Effector memory CD8-positive, alpha-beta T cell (primary cell): ENCODE measurements at regions not wholly inside any gene's neighbourhood (a gene's known extent, or its start where the extent isn't known, plus 50 kb on each side); places are given as distances from the start of the nearest gene placed in this dataset.

Source experiments
- ATAC-seq: fragments of 150-1000 bp; cut with Tn5 transposase; replicated peaks from 2 replicates; pipeline ENCODE4 v1.10.0; 2021; ENCODE audit warnings: mild to moderate bottlenecking, moderate library complexity
- DNase-seq, 3 experiments: peaks; one replicate each; pipeline ENCODE4 v3.0.0; 2021
- H3K27ac Mint-ChIP-seq, 2 donors: one replicate each; pipeline ENCODE4 v1.8.0; 2022; ENCODE audit warnings: mild to moderate bottlenecking in 2 of 2, mixed read lengths in 2 of 2, moderate library complexity in 2 of 2
- H3K27me3 Mint-ChIP-seq, 2 donors: one replicate each; pipeline ENCODE4 v1.8.0; 2022; ENCODE audit warnings: mixed read lengths in 2 of 2
- H3K36me3 Mint-ChIP-seq: one replicate; pipeline ENCODE4 v1.8.0; 2022; ENCODE audit warnings: mild to moderate bottlenecking, moderate library complexity, mixed read lengths; ENCODE audit not compliant: insufficient read depth
- H3K4me1 Mint-ChIP-seq, 2 donors: one replicate each; pipeline ENCODE4 v1.8.0; 2022; ENCODE audit warnings: low read depth in 2 of 2, mixed read lengths in 2 of 2
- H3K4me3 Mint-ChIP-seq, 2 donors: one replicate each; pipeline ENCODE4 v1.8.0; 2022; ENCODE audit warnings: mild to moderate bottlenecking in 2 of 2, mixed read lengths in 2 of 2, moderate library complexity in 2 of 2
- H3K9me3 Mint-ChIP-seq, 2 donors: one replicate each; pipeline ENCODE4 v1.8.0; 2022; ENCODE audit warnings: mixed read lengths in 2 of 2

DNA sequence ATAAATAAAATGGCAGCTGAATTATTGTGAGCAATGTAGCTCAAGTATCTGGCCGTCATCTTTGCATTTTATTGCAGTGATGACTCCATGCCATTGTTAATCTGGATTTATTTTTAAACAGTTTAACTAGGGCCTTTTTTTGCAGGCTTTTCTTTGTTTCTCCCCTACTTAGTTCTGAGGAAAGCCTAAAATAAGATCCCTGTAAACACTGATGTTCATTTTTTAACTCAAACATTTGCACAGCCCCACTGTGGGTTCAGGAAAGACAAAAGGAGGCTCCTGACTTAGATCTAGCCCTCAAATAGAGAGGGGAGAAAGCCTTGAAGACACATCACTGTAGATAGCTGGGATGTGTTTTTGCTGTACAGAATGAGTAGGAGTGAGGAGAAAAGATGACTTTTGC lies 69.2 kb downstream of the PLEKHG1 start:
- Mint-ChIP-seq H3K9me3 (no peaks in the 10 kb centered on the region), H3K27me3 (no peaks in the 10 kb centered on the region), H3K4me3 (no peak overlapping the region), H3K27ac (peak overlapping the region in 1 of 2 donors; percentile 88), H3K36me3 (no peaks in the 10 kb centered on the region), H3K4me1 (peaks cover 0 to 13% of the 10 kb centered on the region in 2 donors)
- DNase-seq (no peak), ATAC-seq (no peak)

DNA sequence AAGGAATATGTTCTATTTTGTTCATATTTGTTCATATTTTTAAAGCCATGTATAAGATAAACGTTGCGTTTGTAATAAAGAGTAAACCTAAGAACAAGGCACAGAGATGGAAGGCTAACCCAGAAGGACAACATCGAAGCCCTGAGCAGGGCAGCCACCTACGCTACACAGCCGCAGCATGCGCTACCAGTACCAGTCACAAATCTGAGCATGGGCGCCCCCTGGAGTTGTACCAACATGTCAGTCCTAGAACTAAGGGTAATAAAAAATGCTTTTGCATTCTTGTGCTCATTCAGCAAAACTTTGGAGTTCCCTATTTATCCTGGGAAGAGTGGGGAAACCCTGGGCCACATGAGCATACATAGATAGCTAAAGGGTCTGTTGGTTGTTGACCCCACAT lies 70.6 kb downstream of the PLEKHG1 start:
- Mint-ChIP-seq H3K27me3 (no peaks in the 10 kb centered on the region), H3K4me1 (peaks cover 0 to 16% of the 10 kb centered on the region in 2 donors), H3K36me3 (no peaks in the 10 kb centered on the region), H3K4me3 (no peak overlapping the region), H3K9me3 (no peaks in the 10 kb centered on the region), H3K27ac (no peak overlapping the region)
- ATAC-seq (no peak), DNase-seq (no peak)

DNA sequence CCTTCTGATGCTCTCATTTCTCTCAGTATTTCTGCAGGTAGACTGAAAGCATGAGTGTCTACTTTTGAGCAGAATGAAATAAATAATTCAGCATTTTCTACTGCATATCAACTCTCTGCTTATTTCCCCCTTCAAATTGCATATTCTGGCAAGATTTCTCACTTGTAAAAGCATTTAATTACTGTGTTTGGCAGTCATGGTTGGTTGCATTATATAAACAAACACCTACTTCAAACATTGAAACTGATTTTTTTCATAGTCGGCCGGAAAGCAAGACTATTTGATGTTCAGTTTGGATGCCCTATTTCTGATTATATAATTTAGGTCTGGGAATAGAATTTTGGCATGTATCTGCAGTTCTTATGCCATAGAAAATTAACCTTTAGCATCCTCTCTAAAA lies 73.1 kb downstream of the PLEKHG1 start:
- Mint-ChIP-seq H3K4me3 (no peak overlapping the region), H3K4me1 (peaks cover 0 to 12% of the 10 kb centered on the region in 2 donors), H3K36me3 (no peaks in the 10 kb centered on the region), H3K27me3 (no peaks in the 10 kb centered on the region), H3K27ac (no peak overlapping the region), H3K9me3 (no peaks in the 10 kb centered on the region)
- no peak for DNase-seq
- ATAC-seq = no peak

DNA sequence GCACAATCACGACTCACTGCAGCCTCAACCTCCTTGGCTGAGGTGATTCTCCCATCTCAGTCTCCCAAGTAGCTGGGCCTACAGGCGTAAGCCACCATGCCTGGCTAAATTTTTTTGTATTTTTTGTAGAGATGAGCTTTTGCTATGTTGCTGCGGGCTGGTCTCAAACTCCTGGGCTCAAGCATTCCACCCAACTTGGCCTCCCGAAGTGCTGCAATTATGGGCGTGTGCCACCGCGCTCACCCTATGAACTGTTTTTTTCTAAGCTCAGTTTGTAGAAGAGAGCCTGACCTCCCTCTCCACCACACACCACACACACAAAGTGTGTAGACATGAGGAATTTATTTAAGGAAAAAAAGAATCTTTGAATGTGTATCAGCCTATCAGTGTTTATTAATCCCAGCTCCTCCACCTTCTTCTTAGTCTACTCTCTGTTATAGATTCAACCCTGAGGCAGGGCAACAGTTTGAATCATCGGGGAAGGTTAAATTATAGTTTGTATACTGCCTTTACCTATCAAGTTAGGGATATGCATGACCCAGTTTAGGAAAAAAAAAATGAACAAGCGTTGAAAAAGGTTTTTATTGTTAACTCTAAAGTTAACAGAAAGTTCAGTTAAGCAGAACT lies 74.1 kb downstream of the PLEKHG1 start:
- Mint-ChIP-seq H3K27ac (peak overlapping the region in 1 of 2 donors; percentile 66), H3K4me1 (peaks cover 0 to 4% of the 10 kb centered on the region in 2 donors)
- no peak for DNase-seq

DNA sequence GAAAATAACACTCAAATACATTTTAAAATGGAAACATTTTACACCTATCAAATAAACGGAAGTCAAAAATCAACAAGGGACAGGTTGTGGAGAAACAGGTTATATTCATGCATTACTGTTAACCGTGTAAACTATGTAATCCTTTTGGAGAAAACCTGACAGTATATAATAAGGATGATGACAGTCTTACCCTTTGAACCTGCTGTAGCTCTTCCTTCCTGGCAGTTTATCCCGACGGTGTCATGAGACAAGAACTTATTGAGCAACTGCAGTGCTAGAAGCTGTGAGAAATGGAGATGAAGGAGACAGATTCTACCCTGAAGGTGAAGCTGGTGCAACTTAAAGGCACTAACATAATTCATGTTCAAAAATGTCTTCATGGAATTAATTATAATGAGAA lies 76.7 kb downstream of the PLEKHG1 start:
- Mint-ChIP-seq H3K4me3 (no peak overlapping the region), H3K36me3 (no peaks in the 10 kb centered on the region), H3K4me1 (peaks cover 0 to 4% of the 10 kb centered on the region in 2 donors), H3K9me3 (no peaks in the 10 kb centered on the region), H3K27me3 (no peaks in the 10 kb centered on the region), H3K27ac (no peak overlapping the region)
- DNase-seq (no peak), ATAC-seq (no peak)

More for the DNA sequence above, 74.1 kb downstream of the PLEKHG1 start:
- no peak for ATAC-seq
- Mint-ChIP-seq H3K27me3 (no peaks in the 10 kb centered on the region), H3K4me3 (no peak overlapping the region), H3K36me3 (no peaks in the 10 kb centered on the region), H3K9me3 (no peaks in the 10 kb centered on the region)

DNA sequence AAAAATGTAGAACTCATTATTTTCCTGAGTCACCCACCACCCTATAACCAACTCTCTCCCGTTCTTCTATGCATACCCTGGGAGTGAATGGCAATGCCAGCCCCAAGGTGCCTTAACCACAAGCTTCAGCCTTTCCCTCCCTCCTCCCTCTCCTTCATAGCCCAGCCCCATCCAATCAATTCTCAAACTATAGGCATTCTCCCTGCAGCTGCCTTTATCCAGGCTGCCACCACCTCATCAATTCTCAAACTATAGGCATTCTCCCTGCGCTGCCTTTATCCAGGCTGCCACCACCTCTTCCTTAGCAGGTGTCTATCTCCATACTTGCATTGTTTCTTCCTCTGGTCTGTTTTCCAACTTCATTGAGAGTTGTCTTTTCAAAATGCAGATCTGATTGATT lies 77.1 kb downstream of the PLEKHG1 start:
- H3K27me3 Mint-ChIP-seq = no peaks in the 10 kb centered on the region
- no peak for ATAC-seq
- H3K9me3 Mint-ChIP-seq = no peaks in the 10 kb centered on the region
- no peak overlapping the region for H3K4me3 Mint-ChIP-seq
- no peak overlapping the region for H3K27ac Mint-ChIP-seq
- H3K4me1 Mint-ChIP-seq = peaks cover 0 to 4% of the 10 kb centered on the region in 2 donors
- no peak for DNase-seq
- H3K36me3 Mint-ChIP-seq = no peaks in the 10 kb centered on the region

DNA sequence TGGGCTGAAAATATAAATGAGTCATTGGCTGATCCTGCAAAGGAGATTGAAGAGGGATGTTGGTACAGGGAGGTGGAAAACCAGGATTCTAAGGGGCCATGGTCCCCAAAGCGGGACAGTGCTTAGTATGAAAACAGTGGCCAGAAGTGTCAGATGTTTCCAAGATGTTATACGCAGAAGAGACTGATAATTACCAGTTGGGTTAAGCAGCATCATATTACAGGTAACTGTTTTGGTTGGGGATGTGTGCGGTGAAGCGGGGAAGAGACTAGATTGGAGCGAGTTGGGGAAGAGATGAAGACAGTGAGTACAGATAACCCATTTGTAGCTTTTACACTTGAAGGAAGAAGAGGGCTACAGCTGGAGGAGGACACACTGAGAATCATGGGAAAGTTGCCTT lies 80.8 kb downstream of the PLEKHG1 start:
- H3K27ac Mint-ChIP-seq = peak overlapping the region in 1 of 2 donors; percentile 55
- no peak overlapping the region for H3K4me3 Mint-ChIP-seq
- H3K9me3 Mint-ChIP-seq = no peaks in the 10 kb centered on the region
- no peaks in the 10 kb centered on the region for H3K36me3 Mint-ChIP-seq
- no peaks in the 10 kb centered on the region for H3K27me3 Mint-ChIP-seq
- H3K4me1 Mint-ChIP-seq = no peaks in the 10 kb centered on the region
- no peak for ATAC-seq
- DNase-seq = no peak

DNA sequence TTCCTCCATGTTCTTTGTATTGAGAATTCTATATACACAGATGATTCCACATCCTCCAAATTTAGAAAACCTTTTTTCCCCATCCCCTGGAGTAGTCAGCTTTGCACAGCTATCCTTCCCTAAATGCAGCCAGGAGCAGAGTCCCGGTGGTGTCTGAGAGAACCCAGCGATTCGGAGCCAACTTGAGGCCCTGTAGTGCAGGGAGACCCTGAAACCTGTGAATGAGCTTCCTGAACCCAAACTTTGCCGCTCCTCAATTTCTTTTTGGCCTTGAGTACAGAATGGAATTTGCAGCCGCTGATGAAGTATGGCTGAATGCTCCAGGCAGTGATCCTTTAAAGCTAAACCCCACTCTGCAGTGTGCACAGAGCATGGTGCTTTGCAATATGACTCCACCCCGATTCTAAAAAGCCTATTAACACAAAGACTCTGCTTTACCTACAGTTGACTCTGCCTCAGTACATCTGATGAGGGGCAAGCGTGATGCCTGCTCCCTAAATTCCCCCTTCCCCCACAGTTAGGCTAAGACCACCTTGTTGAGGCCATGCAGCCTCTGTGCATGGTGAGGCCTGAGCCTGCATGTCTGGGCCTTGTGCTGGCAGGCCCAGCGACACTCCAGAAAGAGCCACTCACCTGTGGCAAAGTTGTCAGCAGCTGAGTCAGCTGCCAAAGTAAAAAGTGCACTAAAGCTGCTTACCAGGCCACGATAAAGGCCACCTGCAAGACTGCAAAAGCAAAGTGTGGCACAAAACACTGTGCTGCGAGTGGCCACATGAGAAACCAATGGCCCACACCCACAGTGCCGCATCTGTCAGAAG lies 82.1 kb downstream of the PLEKHG1 start:
- H3K4me1 Mint-ChIP-seq = no peaks in the 10 kb centered on the region
- H3K9me3 Mint-ChIP-seq = no peaks in the 10 kb centered on the region
- H3K27me3 Mint-ChIP-seq = no peaks in the 10 kb centered on the region
- no peaks in the 10 kb centered on the region for H3K36me3 Mint-ChIP-seq
- ATAC-seq (no peak), DNase-seq (no peak)
- no peak overlapping the region for H3K4me3 Mint-ChIP-seq
- H3K27ac Mint-ChIP-seq = no peak overlapping the region

DNA sequence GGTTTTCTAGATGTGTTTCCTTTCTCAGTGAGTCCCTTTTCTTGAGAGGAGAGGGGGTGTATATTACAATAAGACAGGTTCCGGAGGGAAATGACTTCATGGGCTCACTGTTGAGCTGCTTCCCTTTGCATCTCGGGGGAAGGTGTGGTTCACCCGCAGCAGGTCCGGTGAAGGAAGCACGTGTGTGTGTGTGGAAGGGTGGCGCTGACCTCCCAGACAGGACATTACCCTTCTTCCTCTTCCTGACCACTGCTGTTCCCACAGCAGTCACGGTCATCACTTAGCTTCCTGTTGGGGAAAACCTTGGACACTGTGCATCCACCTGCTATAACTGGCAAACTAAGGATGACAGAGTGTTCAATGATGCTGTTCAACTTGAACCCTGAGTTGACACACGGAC lies 83.6 kb downstream of the PLEKHG1 start:
- DNase-seq = no peak
- H3K4me1 Mint-ChIP-seq = no peaks in the 10 kb centered on the region

DNA sequence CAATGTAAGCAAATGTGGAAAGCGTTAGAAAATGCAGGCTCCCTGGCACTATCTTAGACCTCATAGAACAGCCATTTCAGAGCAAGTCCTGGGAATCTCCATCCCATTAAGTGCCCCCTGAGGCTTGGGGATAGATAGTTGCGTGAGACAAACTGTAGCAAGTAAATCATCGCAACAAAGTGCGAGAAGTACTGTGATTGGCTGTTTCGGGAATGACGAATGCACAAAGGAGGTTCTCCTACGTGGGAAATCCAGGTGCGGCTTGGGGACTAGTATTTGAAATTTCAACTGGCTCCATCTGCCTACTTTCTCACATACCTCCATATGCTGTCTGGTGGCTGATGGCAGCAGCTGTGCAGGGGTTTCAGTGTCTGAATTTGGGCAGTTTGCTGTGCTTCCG lies 84.5 kb downstream of the PLEKHG1 start:
- Mint-ChIP-seq H3K4me3 (no peak overlapping the region), H3K27ac (no peak overlapping the region), H3K9me3 (no peaks in the 10 kb centered on the region), H3K36me3 (no peaks in the 10 kb centered on the region), H3K4me1 (no peaks in the 10 kb centered on the region), H3K27me3 (no peaks in the 10 kb centered on the region)
- DNase-seq (no peak), ATAC-seq (no peak)

More for the DNA sequence above, 83.6 kb downstream of the PLEKHG1 start:
- no peak for ATAC-seq
- Mint-ChIP-seq H3K27ac (no peak overlapping the region), H3K36me3 (no peaks in the 10 kb centered on the region), H3K4me3 (no peak overlapping the region), H3K9me3 (no peaks in the 10 kb centered on the region), H3K27me3 (no peaks in the 10 kb centered on the region)

DNA sequence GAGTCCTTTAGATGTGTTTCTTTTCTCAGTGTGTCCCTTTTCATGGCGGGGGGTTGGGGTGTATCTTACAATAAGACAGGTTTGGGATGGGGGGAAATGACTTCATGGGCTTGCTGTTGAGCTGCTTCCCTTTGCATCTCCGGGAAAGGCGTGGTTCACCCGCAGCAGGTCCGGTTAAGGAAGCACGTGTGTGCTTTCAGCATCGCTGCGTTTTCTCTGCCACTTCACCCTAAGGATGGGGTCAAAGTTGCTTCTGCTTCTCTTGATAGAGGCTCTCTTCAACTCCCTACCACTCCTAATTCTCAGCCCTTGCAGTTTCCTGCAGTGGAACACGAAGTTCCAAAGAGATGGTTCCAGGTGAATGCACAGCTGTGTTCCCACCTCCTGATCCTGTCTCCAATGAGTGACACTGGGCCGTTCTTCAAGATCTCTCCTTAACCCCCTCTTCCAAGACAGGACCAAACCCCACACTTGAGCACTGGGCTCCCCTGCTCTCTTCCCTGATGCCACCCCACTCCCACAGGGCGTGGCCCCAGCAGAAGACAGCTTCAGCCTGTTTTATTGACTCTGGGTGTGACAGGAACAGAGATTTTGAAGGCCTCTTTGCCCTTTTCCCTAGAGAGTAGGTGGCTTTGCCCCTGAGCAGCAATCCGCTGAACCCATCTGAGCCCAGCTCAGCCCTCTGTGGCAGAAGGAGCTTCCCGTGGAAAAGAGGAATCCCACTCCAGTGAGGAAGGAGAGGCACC lies 85.2 kb downstream of the PLEKHG1 start:
- no peak overlapping the region for H3K4me3 Mint-ChIP-seq

DNA sequence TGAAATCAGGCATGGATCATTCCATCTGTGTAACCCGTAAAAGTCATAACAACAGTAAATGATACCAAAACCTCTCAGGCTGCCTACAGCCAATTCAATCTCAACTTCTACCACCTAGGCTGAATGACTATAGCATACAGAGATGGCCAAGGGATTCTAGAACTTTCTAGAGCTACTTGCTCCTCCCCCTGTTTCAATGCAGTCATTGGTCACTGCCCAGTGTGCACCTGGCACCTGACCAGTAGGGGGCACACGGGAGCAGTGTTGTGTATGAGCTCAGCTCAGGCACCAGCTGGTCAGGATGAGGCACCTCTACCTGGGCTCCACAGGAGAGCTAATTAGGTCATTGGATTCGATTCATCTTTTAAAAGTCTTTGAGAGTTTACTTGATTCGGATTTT lies 86.2 kb downstream of the PLEKHG1 start:
- H3K9me3 Mint-ChIP-seq = no peaks in the 10 kb centered on the region
- no peak overlapping the region for H3K27ac Mint-ChIP-seq
- no peaks in the 10 kb centered on the region for H3K27me3 Mint-ChIP-seq
- peak; percentile 17 to 38 (median 29) for DNase-seq
- H3K4me1 Mint-ChIP-seq = no peaks in the 10 kb centered on the region
- peaks cover 3% of the 10 kb centered on the region for H3K36me3 Mint-ChIP-seq
- ATAC-seq = peak; percentile 69
- no peak overlapping the region for H3K4me3 Mint-ChIP-seq

More for the DNA sequence above, 85.2 kb downstream of the PLEKHG1 start:
- DNase-seq (no peak), ATAC-seq (no peak)
- Mint-ChIP-seq H3K9me3 (no peaks in the 10 kb centered on the region), H3K4me1 (no peaks in the 10 kb centered on the region), H3K27me3 (no peaks in the 10 kb centered on the region), H3K27ac (no peak overlapping the region), H3K36me3 (peaks cover 3% of the 10 kb centered on the region)

DNA sequence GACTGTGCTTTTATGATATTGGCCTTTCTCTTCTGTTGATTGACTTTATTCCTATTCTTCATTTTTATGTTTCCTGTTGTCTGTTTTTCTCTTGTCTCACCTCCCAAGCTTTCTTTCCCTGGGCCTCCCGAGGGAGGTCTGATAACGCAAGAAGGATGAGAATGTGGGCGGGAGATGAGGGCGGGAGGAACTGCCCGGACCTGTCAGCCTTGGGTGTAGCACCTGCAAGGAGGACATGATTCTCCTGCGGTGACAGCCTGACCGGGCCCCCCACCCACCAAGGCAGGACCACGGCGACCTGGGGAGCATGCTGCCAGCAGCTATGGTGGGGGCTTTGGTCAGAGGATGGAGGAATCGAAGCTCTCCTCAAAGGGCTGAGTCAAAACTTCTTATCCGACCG lies 86.9 kb downstream of the PLEKHG1 start:
- ATAC-seq (no peak), DNase-seq (no peak)
- H3K9me3 Mint-ChIP-seq = no peaks in the 10 kb centered on the region
- peaks cover 3% of the 10 kb centered on the region for H3K36me3 Mint-ChIP-seq
- H3K4me1 Mint-ChIP-seq = no peaks in the 10 kb centered on the region
- no peaks in the 10 kb centered on the region for H3K27me3 Mint-ChIP-seq
- H3K27ac Mint-ChIP-seq = no peak overlapping the region
- no peak overlapping the region for H3K4me3 Mint-ChIP-seq

DNA sequence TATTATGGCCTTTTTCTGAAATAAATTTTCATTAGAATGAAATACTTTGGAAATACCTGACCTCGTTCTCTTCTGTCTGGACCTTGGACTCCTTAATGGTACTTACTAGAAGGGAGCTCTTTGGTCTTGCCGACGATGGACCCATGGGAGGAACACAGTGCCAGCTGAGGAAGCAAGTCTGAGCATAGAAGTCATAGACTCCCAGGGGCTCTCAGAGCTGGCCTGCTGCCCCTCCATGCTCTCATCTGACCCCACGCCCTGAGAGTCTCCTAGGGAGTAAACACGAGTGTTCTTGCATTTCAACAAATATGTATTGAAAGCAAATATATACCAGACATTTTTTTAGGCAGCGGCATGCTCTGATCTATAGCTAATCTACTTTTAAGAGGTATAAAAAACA lies 87.8 kb downstream of the PLEKHG1 start:
- H3K36me3 Mint-ChIP-seq = peaks cover 3% of the 10 kb centered on the region
- H3K4me3 Mint-ChIP-seq = no peak overlapping the region
- no peaks in the 10 kb centered on the region for H3K4me1 Mint-ChIP-seq
- no peak for DNase-seq
- no peaks in the 10 kb centered on the region for H3K9me3 Mint-ChIP-seq
- ATAC-seq = no peak
- no peak overlapping the region for H3K27ac Mint-ChIP-seq
- no peaks in the 10 kb centered on the region for H3K27me3 Mint-ChIP-seq
